ENCODE measurements at regions not wholly inside any gene's neighbourhood (a gene's known extent, or its start where the extent isn't known, plus 50 kb on each side); places are given as distances from the start of the nearest gene placed in this dataset.

DNA sequence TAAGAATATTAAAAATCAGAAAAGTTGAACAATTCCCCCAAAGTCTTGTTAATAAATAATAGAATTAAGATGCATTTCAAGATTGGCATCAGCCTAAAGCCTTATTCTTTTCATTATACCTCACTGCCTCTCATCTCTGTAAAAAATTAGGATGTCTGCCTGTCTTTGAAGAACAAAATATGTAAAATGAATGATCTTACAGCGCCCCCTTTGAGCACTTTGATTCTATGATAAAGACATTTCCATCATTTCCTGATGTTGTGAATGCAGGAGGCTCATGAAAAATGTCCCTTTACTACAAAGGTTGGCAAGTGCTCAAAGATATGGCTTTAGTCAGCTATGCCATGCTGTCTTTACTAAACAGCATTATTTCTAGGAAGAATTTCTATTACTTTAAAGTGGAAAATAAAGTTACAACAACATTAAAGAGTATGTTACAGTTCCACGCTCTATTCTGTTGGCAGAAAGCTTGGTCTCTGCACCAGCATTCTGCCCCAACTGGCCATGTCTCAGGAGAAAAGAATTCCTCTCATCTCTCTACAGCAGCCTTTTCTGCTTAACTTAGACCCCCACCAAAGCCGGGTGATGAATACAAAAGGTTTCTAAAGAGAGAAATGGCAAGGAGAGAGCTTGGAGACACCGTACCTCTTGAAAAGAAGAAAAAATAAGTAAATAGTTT is 95.1 kb downstream of the LLPH start:
- TF ChIP-seq, protein P1, sequence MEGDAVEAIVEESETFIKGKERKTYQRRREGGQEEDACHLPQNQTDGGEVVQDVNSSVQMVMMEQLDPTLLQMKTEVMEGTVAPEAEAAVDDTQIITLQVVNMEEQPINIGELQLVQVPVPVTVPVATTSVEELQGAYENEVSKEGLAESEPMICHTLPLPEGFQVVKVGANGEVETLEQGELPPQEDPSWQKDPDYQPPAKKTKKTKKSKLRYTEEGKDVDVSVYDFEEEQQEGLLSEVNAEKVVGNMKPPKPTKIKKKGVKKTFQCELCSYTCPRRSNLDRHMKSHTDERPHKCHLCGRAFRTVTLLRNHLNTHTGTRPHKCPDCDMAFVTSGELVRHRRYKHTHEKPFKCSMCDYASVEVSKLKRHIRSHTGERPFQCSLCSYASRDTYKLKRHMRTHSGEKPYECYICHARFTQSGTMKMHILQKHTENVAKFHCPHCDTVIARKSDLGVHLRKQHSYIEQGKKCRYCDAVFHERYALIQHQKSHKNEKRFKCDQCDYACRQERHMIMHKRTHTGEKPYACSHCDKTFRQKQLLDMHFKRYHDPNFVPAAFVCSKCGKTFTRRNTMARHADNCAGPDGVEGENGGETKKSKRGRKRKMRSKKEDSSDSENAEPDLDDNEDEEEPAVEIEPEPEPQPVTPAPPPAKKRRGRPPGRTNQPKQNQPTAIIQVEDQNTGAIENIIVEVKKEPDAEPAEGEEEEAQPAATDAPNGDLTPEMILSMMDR (IDR thresholded peaks at IDR 0.05), result no peak
- no peak for TF ChIP-seq POLR2A (IDR thresholded peaks at IDR 0.05)

Data from body of pancreas (tissue), 4 donors.